ENCODE measurements at regions not wholly inside any gene's neighbourhood (a gene's known extent, or its start where the extent isn't known, plus 50 kb on each side); places are given as distances from the start of the nearest gene placed in this dataset.

DNA sequence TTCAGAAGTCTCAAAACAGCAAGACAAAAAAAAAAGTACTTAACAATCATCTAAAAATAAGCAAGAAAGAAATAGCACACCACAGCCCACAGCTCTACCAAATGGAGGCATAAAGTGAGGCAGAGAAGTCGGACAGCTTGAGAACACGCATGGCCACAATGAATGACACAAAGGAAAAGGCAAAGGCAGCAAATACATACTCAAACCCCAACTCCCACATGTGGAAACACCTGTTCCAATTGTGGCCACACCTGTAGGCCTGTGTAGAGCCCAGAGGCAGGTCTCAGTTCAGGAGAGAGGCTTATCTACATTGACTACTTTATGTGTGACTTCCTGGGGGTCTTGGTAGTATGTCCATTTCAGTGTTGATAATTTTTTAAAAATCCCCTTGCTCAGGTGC is 543.5 kb downstream of the LMO4 start:
- intact Hi-C loops (cut with micrococcal nuclease): no loop called here
- H3K79me2 ChIP-seq (ENCODE audit: low read length): no peaks in the 10 kb centered on the region
- no peaks in the 10 kb centered on the region for H3K36me3 ChIP-seq (ENCODE audit: low read depth, low read length)
- no peaks in the 10 kb centered on the region for H3F3A ChIP-seq (ENCODE audit: low read length, unreplicated experiment)
- no peaks in the 10 kb centered on the region for H3K9me2 ChIP-seq (replicated peaks; ENCODE audit: low read length)
- no peaks in the 10 kb centered on the region for H3K9me3 ChIP-seq (ENCODE audit: low read length)
- TF ChIP-seq, protein P1, sequence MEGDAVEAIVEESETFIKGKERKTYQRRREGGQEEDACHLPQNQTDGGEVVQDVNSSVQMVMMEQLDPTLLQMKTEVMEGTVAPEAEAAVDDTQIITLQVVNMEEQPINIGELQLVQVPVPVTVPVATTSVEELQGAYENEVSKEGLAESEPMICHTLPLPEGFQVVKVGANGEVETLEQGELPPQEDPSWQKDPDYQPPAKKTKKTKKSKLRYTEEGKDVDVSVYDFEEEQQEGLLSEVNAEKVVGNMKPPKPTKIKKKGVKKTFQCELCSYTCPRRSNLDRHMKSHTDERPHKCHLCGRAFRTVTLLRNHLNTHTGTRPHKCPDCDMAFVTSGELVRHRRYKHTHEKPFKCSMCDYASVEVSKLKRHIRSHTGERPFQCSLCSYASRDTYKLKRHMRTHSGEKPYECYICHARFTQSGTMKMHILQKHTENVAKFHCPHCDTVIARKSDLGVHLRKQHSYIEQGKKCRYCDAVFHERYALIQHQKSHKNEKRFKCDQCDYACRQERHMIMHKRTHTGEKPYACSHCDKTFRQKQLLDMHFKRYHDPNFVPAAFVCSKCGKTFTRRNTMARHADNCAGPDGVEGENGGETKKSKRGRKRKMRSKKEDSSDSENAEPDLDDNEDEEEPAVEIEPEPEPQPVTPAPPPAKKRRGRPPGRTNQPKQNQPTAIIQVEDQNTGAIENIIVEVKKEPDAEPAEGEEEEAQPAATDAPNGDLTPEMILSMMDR (conservative IDR thresholded peaks at IDR 0.05; ENCODE audit: low read depth, low read length): no peak
- no peak for TF ChIP-seq EZH2 (IDR thresholded peaks at IDR 0.05; ENCODE audit: low read length, unreplicated experiment)
- no peak for TF ChIP-seq EZH2phosphoT487 (IDR thresholded peaks at IDR 0.05; ENCODE audit: borderline replicate concordance, low read length)
- H3K4me3 ChIP-seq (ENCODE audit: low read length): no peak overlapping the region
- H3K4me1 ChIP-seq (ENCODE audit: insufficient read depth, low read length): peaks cover 28% of the 10 kb centered on the region
- no peaks in the 10 kb centered on the region for H3K27me3 ChIP-seq (ENCODE audit: low read length)
- BruUV-seq (replicated peaks): no TSS peak
- H4K20me1 ChIP-seq (ENCODE audit: low read length): no peaks in the 10 kb centered on the region
- no peak overlapping the region for H3K9ac ChIP-seq (ENCODE audit: low read length)
- CTCF ChIA-PET: no interaction called here
- H3K27ac ChIP-seq (ENCODE audit: low read length): no peak overlapping the region
- ATAC-seq: no peak
- POLR2A ChIA-PET (ENCODE audit: unreplicated experiment): no interaction called here
- DNase-seq: no peak
- no peak overlapping the region for H3K4me2 ChIP-seq (ENCODE audit: low read length)
- H2AFZ ChIP-seq (ENCODE audit: low read length): no peak overlapping the region

DNA sequence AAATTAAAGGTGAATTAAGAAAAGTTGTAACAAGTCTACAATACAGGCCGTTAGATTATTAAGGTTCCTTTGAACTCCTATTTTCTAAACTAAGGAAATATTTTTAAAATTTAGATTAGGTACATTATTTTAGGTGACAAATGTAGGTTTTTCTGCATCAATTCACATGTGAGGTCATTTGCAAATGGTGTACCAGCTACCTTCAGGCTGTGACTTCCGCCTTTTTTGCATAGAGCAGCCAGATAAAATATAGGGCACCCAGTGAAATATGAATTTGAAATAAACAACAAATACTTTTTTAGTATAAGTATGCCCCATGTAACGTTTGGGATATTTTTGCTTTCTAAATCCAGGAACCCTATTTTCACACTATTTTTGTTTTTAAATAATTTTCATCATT is 544.0 kb downstream of the LMO4 start:
- POLR2A ChIA-PET (ENCODE audit: unreplicated experiment): no interaction called here
- Histone ChIP-seq H3K36me3 (ENCODE audit: low read depth, low read length) (no peaks in the 10 kb centered on the region), H3F3A (ENCODE audit: low read length, unreplicated experiment) (no peaks in the 10 kb centered on the region), H3K9me3 (ENCODE audit: low read length) (no peaks in the 10 kb centered on the region), H2AFZ (ENCODE audit: low read length) (no peak overlapping the region), H3K4me2 (ENCODE audit: low read length) (no peak overlapping the region), H4K20me1 (ENCODE audit: low read length) (no peaks in the 10 kb centered on the region), H3K79me2 (ENCODE audit: low read length) (no peaks in the 10 kb centered on the region), H3K9ac (ENCODE audit: low read length) (no peak overlapping the region), H3K27ac (ENCODE audit: low read length) (no peak overlapping the region), H3K9me2 (replicated peaks; ENCODE audit: low read length) (no peaks in the 10 kb centered on the region), H3K27me3 (ENCODE audit: low read length) (no peaks in the 10 kb centered on the region), H3K4me1 (ENCODE audit: insufficient read depth, low read length) (peaks cover 22% of the 10 kb centered on the region), H3K4me3 (ENCODE audit: low read length) (no peak overlapping the region)
- DNase-seq (no peak), ATAC-seq (no peak)
- intact Hi-C loops (cut with micrococcal nuclease): no loop called here
- CTCF ChIA-PET: no interaction called here
- TF ChIP-seq EZH2phosphoT487 (IDR thresholded peaks at IDR 0.05; ENCODE audit: borderline replicate concordance, low read length) (no peak), EZH2 (IDR thresholded peaks at IDR 0.05; ENCODE audit: low read length, unreplicated experiment) (no peak)
- TF ChIP-seq, protein P1 (conservative IDR thresholded peaks at IDR 0.05; ENCODE audit: low read depth, low read length): no peak
- BruUV-seq (replicated peaks): no TSS peak

DNA sequence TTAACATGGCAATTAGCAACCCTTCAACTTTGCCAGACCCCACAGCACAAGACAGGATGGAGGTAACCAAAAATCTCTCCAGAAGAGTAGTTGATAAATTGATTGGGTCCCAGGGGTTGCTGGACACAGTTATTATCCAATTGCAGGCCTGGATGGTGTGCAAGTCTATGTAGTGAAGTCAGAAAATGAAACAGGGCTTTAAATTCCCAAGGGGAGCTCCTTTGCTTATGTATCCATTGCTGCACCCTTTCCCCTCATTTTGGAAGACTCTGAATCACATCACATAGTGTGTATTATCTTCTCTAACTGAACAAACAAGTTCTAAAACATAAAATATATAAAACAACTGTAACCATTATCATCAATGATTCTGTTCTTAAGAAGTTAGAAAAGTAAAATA is 550.2 kb downstream of the LMO4 start:
- H3K36me3 ChIP-seq (ENCODE audit: low read depth, low read length): no peaks in the 10 kb centered on the region
- H3K27me3 ChIP-seq (ENCODE audit: low read length): no peaks in the 10 kb centered on the region
- ChIA-PET CTCF (no interaction called here), POLR2A (ENCODE audit: unreplicated experiment) (no interaction called here)
- H3K9me2 ChIP-seq (replicated peaks; ENCODE audit: low read length): no peaks in the 10 kb centered on the region
- H3K4me2 ChIP-seq (ENCODE audit: low read length): no peak overlapping the region
- H3K79me2 ChIP-seq (ENCODE audit: low read length): no peaks in the 10 kb centered on the region
- H3K27ac ChIP-seq (ENCODE audit: low read length): no peak overlapping the region
- intact Hi-C loops (cut with micrococcal nuclease): no loop called here
- ATAC-seq: no peak
- H3F3A ChIP-seq (ENCODE audit: low read length, unreplicated experiment): no peaks in the 10 kb centered on the region
- H4K20me1 ChIP-seq (ENCODE audit: low read length): no peaks in the 10 kb centered on the region
- BruUV-seq (replicated peaks): no TSS peak
- H3K9me3 ChIP-seq (ENCODE audit: low read length): no peaks in the 10 kb centered on the region
- DNase-seq: no peak
- no peak overlapping the region for H3K9ac ChIP-seq (ENCODE audit: low read length)
- H3K4me3 ChIP-seq (ENCODE audit: low read length): no peak overlapping the region
- no peak overlapping the region for H2AFZ ChIP-seq (ENCODE audit: low read length)
- TF ChIP-seq EZH2 (IDR thresholded peaks at IDR 0.05; ENCODE audit: low read length, unreplicated experiment) (no peak), EZH2phosphoT487 (IDR thresholded peaks at IDR 0.05; ENCODE audit: borderline replicate concordance, low read length) (no peak)
- TF ChIP-seq, protein P1 (conservative IDR thresholded peaks at IDR 0.05; ENCODE audit: low read depth, low read length): no peak
- peaks cover 10% of the 10 kb centered on the region for H3K4me1 ChIP-seq (ENCODE audit: insufficient read depth, low read length)

Measured in PC-3 (cell line).